ENCODE measurements at regions not wholly inside any gene's neighbourhood (a gene's known extent, or its start where the extent isn't known, plus 50 kb on each side); places are given as distances from the start of the nearest gene placed in this dataset.
A peak's percentile ranks its signal among the peaks of the same experiment; 100 is the strongest.
"Not testable (repeated sequence)": the region's sequence is repeated elsewhere in the genome, so short reads cannot be mapped to it uniquely, and the experiment has no call there.

- intact Hi-C loops (cut with micrococcal nuclease), result no loop called here
- H3K27me3 Mint-ChIP-seq, result peaks cover 8 to 16% of the 10 kb centered on the region in 2 donors
- CTCF ChIA-PET (ENCODE audit: partially characterized antibody), result no interaction called here
Observed at GRCh38 chr1:221283532-221283931, 404.3 kb downstream of the HLX start.

GRCh38 chr1:221284028-221284427 is 404.8 kb downstream of the HLX start:
- Mint-ChIP-seq H3K9me3 (peaks cover 0 to 8% (median 0%) of the 10 kb centered on the region in 8 donors), H3K4me3 (no peak overlapping the region), H3K36me3 (no peaks in the 10 kb centered on the region), H3K27ac (no peak overlapping the region), H3K27me3 (peaks cover 8 to 16% of the 10 kb centered on the region in 2 donors), H3K4me1 (no peaks in the 10 kb centered on the region)
- Histone ChIP-seq H3K27ac (ENCODE audit: low read depth, low read length) (no peak overlapping the region), H3K27me3 (ENCODE audit: insufficient read depth, low read length) (no peaks in the 10 kb centered on the region), H3K9me3 (ENCODE audit: control insufficient read depth in 1 of 2, low read length in 2 of 2) (no peaks in the 10 kb centered on the region), H3K4me3 (ENCODE audit: low read length in 2 of 2) (no peak overlapping the region), H3K36me3 (ENCODE audit: insufficient read depth, low read length) (no peaks in the 10 kb centered on the region), H3K4me1 (ENCODE audit: insufficient read depth, low read length) (no peaks in the 10 kb centered on the region)
- intact Hi-C loops (cut with micrococcal nuclease), result no loop called here
- CTCF ChIA-PET (ENCODE audit: partially characterized antibody), result no interaction called here
- POLR2A ChIA-PET (ENCODE audit: partially characterized antibody), result no interaction called here
- DNase-seq, result no peak

More at GRCh38 chr1:221283532-221283931, 404.3 kb downstream of the HLX start:
- H3K9me3 ChIP-seq (ENCODE audit: control insufficient read depth in 1 of 2, low read length in 2 of 2), result no peaks in the 10 kb centered on the region
- Mint-ChIP-seq H3K4me3 (no peak overlapping the region), H3K9me3 (peaks cover 0 to 8% (median 0%) of the 10 kb centered on the region in 8 donors), H3K4me1 (no peaks in the 10 kb centered on the region), H3K27ac (no peak overlapping the region), H3K36me3 (no peaks in the 10 kb centered on the region)
- POLR2A ChIA-PET (ENCODE audit: partially characterized antibody), result no interaction called here
- H3K27ac ChIP-seq (ENCODE audit: low read depth, low read length), result no peak overlapping the region
- DNase-seq, result no peak
- H3K27me3 ChIP-seq (ENCODE audit: insufficient read depth, low read length), result no peaks in the 10 kb centered on the region
- H3K4me1 ChIP-seq (ENCODE audit: insufficient read depth, low read length), result no peaks in the 10 kb centered on the region
- H3K4me3 ChIP-seq (ENCODE audit: low read length in 2 of 2), result no peak overlapping the region
- no peaks in the 10 kb centered on the region for H3K36me3 ChIP-seq (ENCODE audit: insufficient read depth, low read length)

DNA sequence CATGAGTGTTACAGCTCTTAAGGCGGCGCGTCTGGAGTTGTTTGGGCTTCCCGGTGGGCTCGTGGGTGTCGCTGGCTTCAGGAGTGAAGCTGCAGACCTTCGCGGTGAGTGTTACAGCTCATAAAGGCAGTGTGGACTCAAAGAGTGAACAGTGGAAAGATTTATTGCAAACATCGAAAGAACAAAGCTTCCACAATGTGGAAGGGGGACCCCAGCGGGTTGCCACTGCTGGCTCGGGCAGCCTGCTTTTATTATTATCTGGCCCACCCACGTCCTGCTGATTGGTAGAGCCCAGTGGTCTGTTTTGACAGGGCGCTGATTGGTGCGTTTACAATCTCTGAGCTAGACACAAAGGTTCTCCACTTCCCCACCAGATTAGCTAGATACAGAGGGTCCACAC is 405.7 kb downstream of the HLX start:
- H3K4me1 Mint-ChIP-seq; POLR2A ChIA-PET (ENCODE audit: partially characterized antibody); CTCF ChIA-PET (ENCODE audit: partially characterized antibody); H3K9me3 Mint-ChIP-seq; H3K36me3 ChIP-seq (ENCODE audit: insufficient read depth, low read length); H3K27me3 ChIP-seq (ENCODE audit: insufficient read depth, low read length); H3K27ac ChIP-seq (ENCODE audit: low read depth, low read length); H3K4me3 ChIP-seq (ENCODE audit: low read length in 2 of 2); H3K4me3 Mint-ChIP-seq; DNase-seq; H3K4me1 ChIP-seq (ENCODE audit: insufficient read depth, low read length); H3K9me3 ChIP-seq (ENCODE audit: control insufficient read depth in 1 of 2, low read length in 2 of 2); H3K27ac Mint-ChIP-seq; intact Hi-C loops (cut with micrococcal nuclease); H3K36me3 Mint-ChIP-seq: not testable (repeated sequence)
- H3K27me3 Mint-ChIP-seq, result peaks cover 6 to 14% of the 10 kb centered on the region in 2 donors

DNA sequence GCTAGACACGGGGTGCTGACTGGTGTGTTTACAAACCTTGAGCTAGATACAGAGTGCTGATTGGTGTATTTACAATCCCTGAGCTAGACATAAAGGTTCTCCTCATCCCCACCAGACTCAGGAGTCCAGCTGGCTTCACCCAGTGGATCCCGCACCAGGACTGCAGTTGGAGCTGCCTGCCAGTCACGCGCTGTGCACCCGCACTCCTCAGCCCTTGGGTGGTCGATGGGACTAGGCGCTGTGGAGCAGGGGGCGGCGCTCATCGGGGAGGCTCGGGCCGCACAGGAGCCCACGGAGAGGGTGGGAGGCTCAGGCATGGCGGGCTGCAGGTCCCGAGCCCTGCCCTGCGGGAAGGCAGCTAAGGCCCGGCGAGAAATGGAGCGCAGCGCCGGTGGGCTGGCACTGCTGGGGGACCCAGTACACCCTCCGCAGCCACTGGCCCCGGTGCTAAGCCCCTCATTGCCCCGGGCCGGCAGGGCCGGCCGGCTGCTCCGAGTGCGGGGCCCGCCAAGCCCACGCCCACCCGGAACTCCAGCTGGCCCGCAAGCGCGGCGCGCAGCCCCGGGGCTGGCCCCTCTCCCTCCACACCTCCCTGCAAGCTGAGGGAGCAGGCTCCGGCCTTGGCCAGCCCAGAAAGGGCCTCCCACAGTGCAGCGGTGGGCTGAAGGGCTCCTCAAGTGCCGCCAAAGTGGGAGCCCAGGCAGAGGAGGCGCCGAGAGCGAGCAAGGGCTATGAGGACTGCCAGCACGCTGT is 406.4 kb downstream of the HLX start:
- H3K27ac ChIP-seq (ENCODE audit: low read depth, low read length); H3K9me3 ChIP-seq (ENCODE audit: control insufficient read depth in 1 of 2, low read length in 2 of 2); H3K4me3 Mint-ChIP-seq; CTCF ChIA-PET (ENCODE audit: partially characterized antibody); H3K4me1 ChIP-seq (ENCODE audit: insufficient read depth, low read length); H3K27me3 ChIP-seq (ENCODE audit: insufficient read depth, low read length); H3K4me3 ChIP-seq (ENCODE audit: low read length in 2 of 2); DNase-seq; intact Hi-C loops (cut with micrococcal nuclease); H3K36me3 ChIP-seq (ENCODE audit: insufficient read depth, low read length); H3K4me1 Mint-ChIP-seq; POLR2A ChIA-PET (ENCODE audit: partially characterized antibody); H3K9me3 Mint-ChIP-seq; H3K36me3 Mint-ChIP-seq: not testable (repeated sequence)
- Mint-ChIP-seq H3K27me3 (peaks cover 6 to 12% of the 10 kb centered on the region in 2 donors), H3K27ac (peak overlapping the region in 1 of 7 donors; percentile 7)

GRCh38 chr1:221286399-221286798 is 407.2 kb downstream of the HLX start:
- no peaks in the 10 kb centered on the region for H3K4me1 ChIP-seq (ENCODE audit: insufficient read depth, low read length)
- POLR2A ChIA-PET (ENCODE audit: partially characterized antibody), result no interaction called here
- peaks cover 0 to 8% (median 0%) of the 10 kb centered on the region in 8 donors for H3K9me3 Mint-ChIP-seq

DNA sequence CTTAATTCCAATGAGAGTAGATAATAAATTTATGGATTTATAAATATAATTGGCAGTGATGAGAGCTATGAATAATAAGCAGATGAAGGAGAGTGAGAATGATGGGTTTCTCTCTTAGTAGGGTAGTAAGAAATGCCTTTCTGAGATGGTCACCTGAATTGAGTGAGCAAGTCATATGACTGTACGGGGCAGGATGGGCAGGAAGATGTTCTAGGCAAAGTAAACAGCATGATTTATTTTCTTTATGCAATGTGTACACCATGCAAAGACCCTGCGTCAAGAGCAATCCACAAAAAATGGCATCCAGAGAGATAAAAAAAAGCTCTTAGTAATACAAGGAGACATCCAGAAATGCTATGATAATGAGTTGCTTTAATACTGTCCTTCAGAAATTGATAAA is 409.9 kb downstream of the HLX start:
- ChIA-PET POLR2A (ENCODE audit: partially characterized antibody) (no interaction called here), CTCF (ENCODE audit: partially characterized antibody) (no interaction called here)
- H3K9me3 ChIP-seq (ENCODE audit: control insufficient read depth in 1 of 2, low read length in 2 of 2), result no peaks in the 10 kb centered on the region
- H3K4me1 Mint-ChIP-seq, result peaks cover 0 to 2% (median under 1%) of the 10 kb centered on the region in 4 donors
- no peak for DNase-seq
- no peak overlapping the region for H3K4me3 ChIP-seq (ENCODE audit: low read length in 2 of 2)
- H3K27ac Mint-ChIP-seq, result no peak overlapping the region
- no peaks in the 10 kb centered on the region for H3K36me3 ChIP-seq (ENCODE audit: insufficient read depth, low read length)
- intact Hi-C loops (cut with micrococcal nuclease), result no loop called here
- peaks cover 0 to 1% of the 10 kb centered on the region in 2 donors for H3K27me3 Mint-ChIP-seq
- H3K4me3 Mint-ChIP-seq, result no peak overlapping the region
- no peaks in the 10 kb centered on the region for H3K36me3 Mint-ChIP-seq
- no peak overlapping the region for H3K27ac ChIP-seq (ENCODE audit: low read depth, low read length)
- no peaks in the 10 kb centered on the region for H3K9me3 Mint-ChIP-seq
- H3K27me3 ChIP-seq (ENCODE audit: insufficient read depth, low read length), result no peaks in the 10 kb centered on the region
- no peaks in the 10 kb centered on the region for H3K4me1 ChIP-seq (ENCODE audit: insufficient read depth, low read length)

More at GRCh38 chr1:221286399-221286798, 407.2 kb downstream of the HLX start:
- Mint-ChIP-seq H3K36me3 (no peaks in the 10 kb centered on the region), H3K4me3 (no peak overlapping the region), H3K27me3 (peaks cover 6 to 11% of the 10 kb centered on the region in 2 donors), H3K27ac (peak overlapping the region in 1 of 7 donors; percentile 7), H3K4me1 (peaks cover 0 to 2% (median under 1%) of the 10 kb centered on the region in 4 donors)
- Histone ChIP-seq H3K36me3 (ENCODE audit: insufficient read depth, low read length) (no peaks in the 10 kb centered on the region), H3K27ac (ENCODE audit: low read depth, low read length) (no peak overlapping the region), H3K4me3 (ENCODE audit: low read length in 2 of 2) (no peak overlapping the region), H3K27me3 (ENCODE audit: insufficient read depth, low read length) (no peaks in the 10 kb centered on the region), H3K9me3 (ENCODE audit: control insufficient read depth in 1 of 2, low read length in 2 of 2) (no peaks in the 10 kb centered on the region)
- DNase-seq, result no peak
- intact Hi-C loops (cut with micrococcal nuclease), result no loop called here
- CTCF ChIA-PET (ENCODE audit: partially characterized antibody), result no interaction called here

GRCh38 chr1:221290669-221291068 is 411.4 kb downstream of the HLX start:
- H3K4me1 Mint-ChIP-seq, result peaks cover 0 to 2% (median under 1%) of the 10 kb centered on the region in 4 donors

More at GRCh38 chr1:221290669-221291068, 411.4 kb downstream of the HLX start:
- POLR2A ChIA-PET (ENCODE audit: partially characterized antibody), result no interaction called here
- no peaks in the 10 kb centered on the region for H3K9me3 Mint-ChIP-seq
- H3K4me3 Mint-ChIP-seq, result peak overlapping the region in 1 of 8 donors; percentile 8
- peaks cover 0 to 1% of the 10 kb centered on the region in 2 donors for H3K27me3 Mint-ChIP-seq
- no peaks in the 10 kb centered on the region for H3K9me3 ChIP-seq (ENCODE audit: control insufficient read depth in 1 of 2, low read length in 2 of 2)
- no peak overlapping the region for H3K27ac ChIP-seq (ENCODE audit: low read depth, low read length)
- no peak overlapping the region for H3K4me3 ChIP-seq (ENCODE audit: low read length in 2 of 2)
- CTCF ChIA-PET (ENCODE audit: partially characterized antibody), result no interaction called here
- H3K4me1 ChIP-seq (ENCODE audit: insufficient read depth, low read length), result no peaks in the 10 kb centered on the region
- no peaks in the 10 kb centered on the region for H3K36me3 ChIP-seq (ENCODE audit: insufficient read depth, low read length)
- no peaks in the 10 kb centered on the region for H3K27me3 ChIP-seq (ENCODE audit: insufficient read depth, low read length)
- H3K27ac Mint-ChIP-seq, result no peak overlapping the region
- intact Hi-C loops (cut with micrococcal nuclease), result no loop called here
- DNase-seq, result no peak
- no peaks in the 10 kb centered on the region for H3K36me3 Mint-ChIP-seq

Measured in CD4-positive, alpha-beta memory T cell (primary cell).